Endothelial cell of umbilical vein (primary cell): ENCODE measurements at regions not wholly inside any gene's neighbourhood (a gene's known extent, or its start where the extent isn't known, plus 50 kb on each side); places are given as distances from the start of the nearest gene placed in this dataset.

ENCODE experiments used
- BruUV-seq: library from RNA; stranded (reverse); fragments of 400-500 nt; replicated peaks from 2 replicates; lab custom pipeline; 2021; lab: Mats Ljungman, UMichigan
- CTCF ChIA-PET: fragments of 300-600, 350-600 bp; sonication (Branson Sonifier 250); formaldehyde crosslinking; loops from one replicate; lab custom pipeline; 2021; ENCODE audit warnings: antibody characterized with exemption, inconsistent platforms; lab: Charles Lee
- POLR2A ChIA-PET: fragments of 300-600, 350-600 bp; sonication (Branson Sonifier 250); formaldehyde crosslinking; loops from one replicate; lab custom pipeline; 2021; ENCODE audit warnings: antibody characterized with exemption, inconsistent platforms; lab: Charles Lee
- DNase-seq: peaks from one replicate; pipeline ENCODE4 v3.0.0-alpha.2; 2011; ENCODE audit warnings: low read depth, low spot score
- FAIRE-seq: peaks from 2 replicates; lab custom pipeline; 2011; peaks lifted over from hg19 to GRCh38; lab: Jason Lieb, UNC
- H2AFZ ChIP-seq: 2 replicates; pipeline ENCODE4 v1.6.0; 2012; ENCODE audit warnings: low read depth, low read length, control low read depth, inconsistent platforms
- H3K27ac ChIP-seq: 2 replicates; pipeline ENCODE4 v1.5.1; 2011; ENCODE audit warnings: low read depth, mild to moderate bottlenecking, control low read depth, low read length, moderate library complexity; ENCODE audit not compliant: insufficient read depth
- H3K27me3 ChIP-seq, 2 experiments: 2 replicates each; pipeline versions ENCODE4 v1.6.0 to v1.6.1; 2011; ENCODE audit warnings: low read length in 2 of 2, mixed read lengths in 1 of 2; ENCODE audit not compliant: control insufficient read depth in 2 of 2, insufficient read depth in 2 of 2
- H3K36me3 ChIP-seq, 2 experiments: 2 replicates in 1 of 2; 3 replicates in 1 of 2; pipeline ENCODE4 v1.5.1; 2011; ENCODE audit warnings: low read length in 2 of 2, mild to moderate bottlenecking in 1 of 2, moderate library complexity in 1 of 2; ENCODE audit not compliant: control insufficient read depth in 2 of 2, insufficient read depth in 2 of 2; ENCODE audit errors: extremely low read depth in 1 of 2
- H3K4me1 ChIP-seq: 3 replicates; pipeline ENCODE4 v1.5.1; 2011; ENCODE audit warnings: mild to moderate bottlenecking, low read length; ENCODE audit not compliant: control insufficient read depth, insufficient read depth; ENCODE audit errors: extremely low read depth
- H3K4me2 ChIP-seq: 2 replicates; pipeline ENCODE4 v1.6.1; 2011; ENCODE audit warnings: low read length, control low read depth, mixed read lengths; ENCODE audit not compliant: insufficient read depth
- H3K4me3 ChIP-seq, 3 experiments: fragments of 200-600 bp in 1 of 3; sonication (generic), shearing (Covaris generic) in 1 of 3; replicated peaks in 1 of 3; 2 replicates each; pipeline ENCODE4 v1.5.1; 2011 to 2016; ENCODE audit warnings: control low read depth in 3 of 3, low read length in 3 of 3, mild to moderate bottlenecking in 2 of 3, inconsistent platforms in 1 of 3, low read depth in 1 of 3, moderate library complexity in 1 of 3; ENCODE audit not compliant: insufficient read depth in 1 of 3
- H3K79me2 ChIP-seq: 2 replicates; pipeline ENCODE4 v1.6.0; 2012; ENCODE audit warnings: low read length, inconsistent platforms; ENCODE audit not compliant: control insufficient read depth, insufficient read depth
- H3K9ac ChIP-seq: replicated peaks from 2 replicates; pipeline ENCODE3; 2011; ENCODE audit warnings: low read length, control low read depth; ENCODE audit not compliant: insufficient read depth; ENCODE audit errors: extremely low read depth
- H3K9me1 ChIP-seq: replicated peaks from 3 replicates; pipeline ENCODE4 v1.6.0; 2011; ENCODE audit warnings: mild to moderate bottlenecking, low read length; ENCODE audit not compliant: control insufficient read depth, insufficient read depth; ENCODE audit errors: extremely low read depth
- H3K9me3 ChIP-seq: replicated peaks from 2 replicates; pipeline ENCODE4 v1.5.1; 2012; ENCODE audit warnings: low read length, inconsistent platforms; ENCODE audit not compliant: control insufficient read depth, insufficient read depth
- H4K20me1 ChIP-seq: replicated peaks from 2 replicates; pipeline ENCODE3; 2011; ENCODE audit warnings: mild to moderate bottlenecking, low read length; ENCODE audit not compliant: control insufficient read depth, insufficient read depth; ENCODE audit errors: extremely low read depth
- CTCF ChIP-seq, 2 donors: IDR thresholded peaks; 1 replicate in 1 of 2; 2 replicates in 1 of 2; pipeline ENCODE4 v1.5.1; 2011; ENCODE audit warnings: low read length in 2 of 2, mild to moderate bottlenecking in 2 of 2, moderate library complexity in 2 of 2, control low read depth in 1 of 2, inconsistent platforms in 1 of 2, low read depth in 1 of 2; ENCODE audit not compliant: insufficient read depth in 1 of 2; ENCODE audit errors: extremely low read depth in 1 of 2
- EZH2 ChIP-seq: IDR thresholded peaks from 2 replicates; pipeline ENCODE4 v1.6.1; 2012; ENCODE audit warnings: borderline replicate concordance, low read depth, mild to moderate bottlenecking, moderate library complexity, low read length, inconsistent platforms; ENCODE audit not compliant: severe bottlenecking
- FOS ChIP-seq: IDR thresholded peaks from 2 replicates; pipeline ENCODE4 v1.6.1; 2011; ENCODE audit warnings: mild to moderate bottlenecking, low read length, moderate library complexity, borderline replicate concordance; ENCODE audit not compliant: insufficient read depth
- GATA2 ChIP-seq: IDR thresholded peaks from 2 replicates; pipeline ENCODE4 v1.7.0; 2011; ENCODE audit warnings: low read depth, mild to moderate bottlenecking, moderate library complexity, mixed read lengths, low read length; ENCODE audit not compliant: insufficient read length, insufficient read depth
- JUN ChIP-seq: IDR thresholded peaks from 2 replicates; pipeline ENCODE4 v1.6.1; 2011; ENCODE audit warnings: borderline replicate concordance, low read depth; ENCODE audit not compliant: insufficient read length, insufficient read depth
- MAX ChIP-seq: IDR thresholded peaks from 2 replicates; pipeline ENCODE4 v1.6.1; 2011; ENCODE audit not compliant: insufficient read depth, insufficient read length
- MYC ChIP-seq: IDR thresholded peaks from one replicate; pipeline ENCODE4 v1.6.1; 2011; ENCODE audit warnings: mild to moderate bottlenecking, low read depth, low read length
- POLR2A ChIP-seq: IDR thresholded peaks from 2 replicates; pipeline ENCODE4 v1.6.1; 2012; ENCODE audit warnings: low read depth, mild to moderate bottlenecking, control low read depth, low read length
- POLR2AphosphoS5 ChIP-seq: IDR thresholded peaks from 2 replicates; pipeline ENCODE4 v1.6.1; 2012; ENCODE audit warnings: low read depth, mild to moderate bottlenecking, control low read depth, low read length, moderate library complexity; ENCODE audit not compliant: insufficient read depth
- dilution Hi-C: fragments of 300-500 bp; cut with MboI; formaldehyde crosslinking; loops from one replicate; pipeline ENCODE4 v1.15.0; 2019; ENCODE audit warnings: low sequenced_read_pairs; ENCODE audit not compliant: extremely low pct_ligation_motif_present
- intact Hi-C: fragments of 100-400 bp; cut with micrococcal nuclease; formaldehyde crosslinking; loops from one replicate; pipeline ENCODE4 v1.10.0; 2022

- FAIRE-seq (no peak), DNase-seq (no peak)
- CTCF ChIA-PET, result interaction anchor here (1.5 kb wide), 1 partner anchor 18 kb away, joined by 4 read pairs; no protein-coding TSS in a partner anchor
- no peaks in the 10 kb centered on the region for H4K20me1 ChIP-seq
- dilution Hi-C loops, result no loop called here
- H3K4me2 ChIP-seq, result no peak overlapping the region
- TF ChIP-seq EZH2, result no peak
- TF ChIP-seq JUN, result no peak
- no peak for TF ChIP-seq MYC
- TF ChIP-seq POLR2A, result no peak
- no peak for TF ChIP-seq GATA2
- TF ChIP-seq MAX, result no peak
- no peak for TF ChIP-seq POLR2AphosphoS5
- no peak for TF ChIP-seq FOS
- TF ChIP-seq CTCF (IDR thresholded peaks at IDR 0.05; ENCODE audit: extremely low read depth in 1 of 2, insufficient read depth in 1 of 2, low read depth in 1 of 2, low read length in 2 of 2), result no peak
- no peaks in the 10 kb centered on the region for H3K79me2 ChIP-seq
- no peak overlapping the region for H3K4me3 ChIP-seq
- no peaks in the 10 kb centered on the region for H3K9me3 ChIP-seq
- H2AFZ ChIP-seq, result no peak overlapping the region
- no peaks in the 10 kb centered on the region for H3K36me3 ChIP-seq
- no peak overlapping the region for H3K27ac ChIP-seq
- H3K9ac ChIP-seq, result no peak overlapping the region
- no TSS peak for BruUV-seq
- H3K27me3 ChIP-seq, result no peaks in the 10 kb centered on the region
- intact Hi-C loops, result no loop called here
- no peaks in the 10 kb centered on the region for H3K9me1 ChIP-seq
- POLR2A ChIA-PET, result no interaction called here
- H3K4me1 ChIP-seq, result no peaks in the 10 kb centered on the region
These were observed 396.9 kb upstream of the CBLB start for GRCh38 chr3:106265704-106266103.
